ENCODE measurements at regions not wholly inside any gene's neighbourhood (a gene's known extent, or its start where the extent isn't known, plus 50 kb on each side); places are given as distances from the start of the nearest gene placed in this dataset.

DNA sequence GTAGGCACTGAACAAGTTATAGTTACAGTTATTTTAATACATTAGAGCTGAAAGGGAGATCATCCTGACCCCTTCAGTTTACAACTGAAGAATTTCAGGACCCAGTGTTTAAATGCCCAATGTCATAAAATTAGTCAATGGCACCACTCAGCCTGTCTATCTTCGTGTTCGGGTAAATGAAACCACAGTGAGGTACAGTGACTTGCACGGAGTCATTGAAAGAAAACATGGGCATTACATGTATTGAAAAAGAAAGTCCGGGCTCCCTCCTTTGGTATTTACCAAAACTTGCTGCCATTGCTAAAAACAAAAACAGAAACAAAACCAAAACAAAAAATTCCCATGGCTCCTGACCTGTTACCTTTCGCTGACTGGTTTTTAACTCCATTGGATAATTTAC, 131.7 kb downstream of the SH2D1A start:
- H3K27me3 ChIP-seq = no peaks in the 10 kb centered on the region
- 84 to 89% methylated on average over 5 of the region's 5 CpGs for WGBS, 2 donors
- no peaks in the 10 kb centered on the region for H3K9me3 ChIP-seq
- no peak overlapping the region for H3K4me3 ChIP-seq
- TF ChIP-seq EP300 (IDR thresholded peaks at IDR 0.05) (no peak), POLR2A (IDR thresholded peaks at IDR 0.05) (no peak)
- TF ChIP-seq, protein P1, sequence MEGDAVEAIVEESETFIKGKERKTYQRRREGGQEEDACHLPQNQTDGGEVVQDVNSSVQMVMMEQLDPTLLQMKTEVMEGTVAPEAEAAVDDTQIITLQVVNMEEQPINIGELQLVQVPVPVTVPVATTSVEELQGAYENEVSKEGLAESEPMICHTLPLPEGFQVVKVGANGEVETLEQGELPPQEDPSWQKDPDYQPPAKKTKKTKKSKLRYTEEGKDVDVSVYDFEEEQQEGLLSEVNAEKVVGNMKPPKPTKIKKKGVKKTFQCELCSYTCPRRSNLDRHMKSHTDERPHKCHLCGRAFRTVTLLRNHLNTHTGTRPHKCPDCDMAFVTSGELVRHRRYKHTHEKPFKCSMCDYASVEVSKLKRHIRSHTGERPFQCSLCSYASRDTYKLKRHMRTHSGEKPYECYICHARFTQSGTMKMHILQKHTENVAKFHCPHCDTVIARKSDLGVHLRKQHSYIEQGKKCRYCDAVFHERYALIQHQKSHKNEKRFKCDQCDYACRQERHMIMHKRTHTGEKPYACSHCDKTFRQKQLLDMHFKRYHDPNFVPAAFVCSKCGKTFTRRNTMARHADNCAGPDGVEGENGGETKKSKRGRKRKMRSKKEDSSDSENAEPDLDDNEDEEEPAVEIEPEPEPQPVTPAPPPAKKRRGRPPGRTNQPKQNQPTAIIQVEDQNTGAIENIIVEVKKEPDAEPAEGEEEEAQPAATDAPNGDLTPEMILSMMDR (IDR thresholded peaks at IDR 0.05) = no peak
- H3K27ac ChIP-seq = no peak overlapping the region
- no peaks in the 10 kb centered on the region for H3K36me3 ChIP-seq
- H3K4me1 ChIP-seq = no peaks in the 10 kb centered on the region
- no peak for DNase-seq (ENCODE audit: low spot score in 2 of 2)

DNA sequence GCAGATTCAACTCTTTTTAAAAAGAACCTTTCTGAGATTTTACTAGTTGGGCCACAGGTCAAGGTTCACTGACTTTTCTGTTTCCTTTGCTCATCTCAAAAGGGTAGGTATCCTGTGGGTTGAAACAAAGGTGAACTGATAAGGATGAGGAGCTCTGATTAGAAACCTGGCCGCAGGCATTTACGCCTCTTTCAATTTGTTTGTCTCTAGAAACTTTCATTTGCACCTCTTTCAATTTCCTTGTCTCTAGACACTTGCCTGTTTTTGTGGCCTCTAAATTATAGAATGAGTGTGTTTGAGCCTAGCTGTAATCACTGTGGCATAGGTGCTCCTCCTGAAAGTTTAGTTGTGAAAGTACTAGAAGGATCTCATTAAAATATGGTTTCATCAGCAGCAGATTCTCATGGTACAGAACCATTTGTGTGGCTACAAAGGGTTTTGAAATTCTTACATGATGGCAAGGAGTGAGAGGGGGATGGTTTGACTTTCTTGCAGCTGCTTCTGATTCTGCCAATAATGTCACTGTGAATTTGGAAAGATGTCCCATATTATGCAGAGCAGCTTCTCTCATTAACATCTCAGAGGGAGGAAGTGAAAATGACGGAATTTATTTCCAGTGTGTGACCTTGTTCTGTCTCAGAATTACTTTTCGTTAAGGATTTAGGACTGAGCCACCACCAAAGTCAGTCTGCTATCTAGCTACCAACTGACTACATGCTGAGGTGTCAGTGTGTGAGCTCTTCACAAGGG, 142.2 kb downstream of the SH2D1A start:
- TF ChIP-seq, protein P1 (IDR thresholded peaks at IDR 0.05) = no peak
- TF ChIP-seq POLR2A (IDR thresholded peaks at IDR 0.05) (no peak), EP300 (IDR thresholded peaks at IDR 0.05) (no peak)
- no peak for DNase-seq (ENCODE audit: low spot score in 2 of 2)
- 87 to 89% methylated on average over 4 of the region's 4 CpGs for WGBS, 2 donors
- H3K36me3 ChIP-seq = no peaks in the 10 kb centered on the region
- no peaks in the 10 kb centered on the region for H3K4me1 ChIP-seq
- H3K4me3 ChIP-seq = no peak overlapping the region
- H3K27ac ChIP-seq = no peak overlapping the region
- H3K9me3 ChIP-seq = no peaks in the 10 kb centered on the region
- H3K27me3 ChIP-seq = peaks cover 0 to 3% of the 10 kb centered on the region in 2 donors

GRCh38 chrX:124493984-124494383, 147.6 kb downstream of the SH2D1A start:
- no peaks in the 10 kb centered on the region for H3K9me3 ChIP-seq
- no peak overlapping the region for H3K4me3 ChIP-seq
- H3K27me3 ChIP-seq = peaks cover 0 to 3% of the 10 kb centered on the region in 2 donors
- H3K27ac ChIP-seq = no peak overlapping the region
- no peak for DNase-seq (ENCODE audit: low spot score in 2 of 2)
- TF ChIP-seq, protein P1 (IDR thresholded peaks at IDR 0.05) = no peak
- TF ChIP-seq EP300 (IDR thresholded peaks at IDR 0.05) (no peak), POLR2A (IDR thresholded peaks at IDR 0.05) (no peak)
- H3K36me3 ChIP-seq = no peaks in the 10 kb centered on the region
- H3K4me1 ChIP-seq = no peaks in the 10 kb centered on the region

- Histone ChIP-seq H3K4me3 (no peak overlapping the region), H3K4me1 (no peaks in the 10 kb centered on the region), H3K27me3 (no peaks in the 10 kb centered on the region), H3K36me3 (no peaks in the 10 kb centered on the region), H3K9me3 (no peaks in the 10 kb centered on the region), H3K27ac (no peak overlapping the region)
- WGBS, 2 donors = 76 to 88% methylated on average over 4 of the region's 4 CpGs
- no peak for DNase-seq (ENCODE audit: low spot score in 2 of 2)
- TF ChIP-seq EP300 (IDR thresholded peaks at IDR 0.05) (no peak), POLR2A (IDR thresholded peaks at IDR 0.05) (no peak)
- TF ChIP-seq, protein P1 (IDR thresholded peaks at IDR 0.05) = no peak
Measured at GRCh38 chrX:124497386-124497785, 151.0 kb downstream of the SH2D1A start.

DNA sequence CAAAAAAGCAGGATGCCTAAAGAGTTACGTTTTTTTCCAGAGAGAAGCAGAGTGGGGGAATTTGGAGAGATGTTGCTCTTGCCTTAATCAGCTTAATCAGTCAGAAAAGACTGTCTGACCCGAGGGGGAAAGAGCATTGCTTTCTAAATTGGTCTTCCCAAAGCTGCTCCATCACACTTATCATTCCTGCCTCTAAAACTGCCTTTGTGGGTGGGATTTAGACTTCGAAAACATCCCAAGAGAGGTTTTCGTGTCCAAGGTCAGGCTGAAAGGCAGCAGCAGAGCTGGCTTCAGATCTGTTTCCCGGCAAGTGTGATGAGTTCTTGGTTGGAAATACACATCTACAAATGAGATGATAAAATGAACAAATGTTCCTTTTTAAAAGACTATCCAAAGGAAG, 155.2 kb downstream of the SH2D1A start:
- no peak for DNase-seq (ENCODE audit: low spot score in 2 of 2)
- no peak for TF ChIP-seq POLR2A (IDR thresholded peaks at IDR 0.05)
- TF ChIP-seq, protein P1 (IDR thresholded peaks at IDR 0.05) = no peak
- no peak for TF ChIP-seq EP300 (IDR thresholded peaks at IDR 0.05)
- no peaks in the 10 kb centered on the region for H3K27me3 ChIP-seq
- no peaks in the 10 kb centered on the region for H3K4me1 ChIP-seq
- H3K4me3 ChIP-seq = no peak overlapping the region
- H3K27ac ChIP-seq = no peak overlapping the region
- no peaks in the 10 kb centered on the region for H3K36me3 ChIP-seq
- 43 to 45% methylated on average over 5 of the region's 5 CpGs for WGBS, 2 donors
- no peaks in the 10 kb centered on the region for H3K9me3 ChIP-seq
